OCI-LY1 (cell line): ENCODE measurements at regions not wholly inside any gene's neighbourhood (a gene's known extent, or its start where the extent isn't known, plus 50 kb on each side); places are given as distances from the start of the nearest gene placed in this dataset.

Experiments
- EZH2 ChIP-seq: fragments of 200-600 bp; sonication (generic), shearing (Covaris generic); IDR thresholded peaks from 2 replicates; pipeline ENCODE4 v1.8.0; 2017; ENCODE audit warnings: borderline replicate concordance, mixed run types, mild to moderate bottlenecking, antibody characterized with exemption, low read length, moderate library complexity, mixed read lengths
- TF ChIP-seq, protein P1 (sequence below): fragments of 200-600 bp; sonication (generic), shearing (Covaris generic); IDR thresholded peaks from 2 replicates; pipeline ENCODE4 v1.5.1; 2017; ENCODE audit warnings: mild to moderate bottlenecking, antibody characterized with exemption, low read length, moderate library complexity, mixed read lengths

DNA sequence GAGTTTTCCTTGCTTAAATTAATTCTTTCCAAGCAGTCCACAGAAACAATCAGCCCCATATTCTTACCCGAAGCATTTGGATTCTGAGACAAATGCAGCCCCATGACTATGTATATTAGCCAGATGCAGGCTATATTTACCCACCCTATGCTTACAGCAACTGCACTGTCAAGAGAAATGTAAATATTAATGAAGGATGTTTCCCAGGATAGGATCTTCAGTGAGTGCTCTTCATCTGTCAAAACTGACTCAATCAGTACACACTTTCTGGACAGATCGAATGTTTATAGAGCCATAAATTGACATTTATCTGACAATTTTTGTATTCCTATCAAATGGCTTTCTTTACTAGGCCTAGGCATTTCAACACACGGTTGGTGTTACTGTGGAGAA, 725.3 kb upstream of the SEMA6A start:
- TF ChIP-seq, protein P1, sequence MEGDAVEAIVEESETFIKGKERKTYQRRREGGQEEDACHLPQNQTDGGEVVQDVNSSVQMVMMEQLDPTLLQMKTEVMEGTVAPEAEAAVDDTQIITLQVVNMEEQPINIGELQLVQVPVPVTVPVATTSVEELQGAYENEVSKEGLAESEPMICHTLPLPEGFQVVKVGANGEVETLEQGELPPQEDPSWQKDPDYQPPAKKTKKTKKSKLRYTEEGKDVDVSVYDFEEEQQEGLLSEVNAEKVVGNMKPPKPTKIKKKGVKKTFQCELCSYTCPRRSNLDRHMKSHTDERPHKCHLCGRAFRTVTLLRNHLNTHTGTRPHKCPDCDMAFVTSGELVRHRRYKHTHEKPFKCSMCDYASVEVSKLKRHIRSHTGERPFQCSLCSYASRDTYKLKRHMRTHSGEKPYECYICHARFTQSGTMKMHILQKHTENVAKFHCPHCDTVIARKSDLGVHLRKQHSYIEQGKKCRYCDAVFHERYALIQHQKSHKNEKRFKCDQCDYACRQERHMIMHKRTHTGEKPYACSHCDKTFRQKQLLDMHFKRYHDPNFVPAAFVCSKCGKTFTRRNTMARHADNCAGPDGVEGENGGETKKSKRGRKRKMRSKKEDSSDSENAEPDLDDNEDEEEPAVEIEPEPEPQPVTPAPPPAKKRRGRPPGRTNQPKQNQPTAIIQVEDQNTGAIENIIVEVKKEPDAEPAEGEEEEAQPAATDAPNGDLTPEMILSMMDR, result no peak
- no peak for TF ChIP-seq EZH2
